ENCODE measurements at regions not wholly inside any gene's neighbourhood (a gene's known extent, or its start where the extent isn't known, plus 50 kb on each side); places are given as distances from the start of the nearest gene placed in this dataset.

DNA sequence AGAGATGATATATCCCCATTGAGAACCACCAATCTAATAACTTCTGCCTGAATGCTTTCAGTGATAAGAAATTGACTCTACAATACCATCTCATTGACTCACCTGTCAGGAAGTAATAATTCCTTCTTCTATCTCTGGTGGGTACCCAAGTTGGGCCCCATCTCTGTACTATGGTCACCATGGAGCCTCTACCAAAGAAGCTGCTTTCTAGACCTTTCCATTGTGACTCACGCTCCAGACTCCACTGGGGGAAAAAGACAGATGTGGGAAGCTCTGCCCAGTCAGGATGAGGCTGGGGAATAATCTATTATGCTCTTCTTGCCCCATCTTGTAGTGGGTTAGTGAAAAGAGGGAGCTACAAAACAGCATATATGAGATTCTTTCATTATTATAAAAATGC, 100.4 kb downstream of the COPRS start:
- in situ Hi-C loops (cut with MboI; ENCODE audit: low sequenced_read_pairs in 4 of 4) = loop anchor here in 1 of 4 donors (25.0 kb wide), 1 partner anchor 96 kb away; no protein-coding TSS in a partner anchor
- H3K4me1 ChIP-seq = no peaks in the 10 kb centered on the region
- intact Hi-C loops (cut with DNase I; ENCODE audit: low total_unique reads) = no loop called here

GRCh38 chr17:31757097-31757496, 101.9 kb downstream of the COPRS start:
- Histone ChIP-seq H3K36me3 (no peaks in the 10 kb centered on the region), H3K9me3 (no peaks in the 10 kb centered on the region), H3K4me3 (no peak overlapping the region), H3K4me1 (no peaks in the 10 kb centered on the region), H3K27me3 (no peaks in the 10 kb centered on the region), H3K27ac (no peak overlapping the region)
- in situ Hi-C loops (cut with MboI; ENCODE audit: low sequenced_read_pairs in 4 of 4) (loop anchor here in 1 of 4 donors (25.0 kb wide), 1 partner anchor 95 kb away; no protein-coding TSS in a partner anchor), intact Hi-C loops (cut with DNase I; ENCODE audit: low total_unique reads) (no loop called here)
- no peak for ATAC-seq
- DNase-seq = no peak
- no peak for TF ChIP-seq POLR2A (IDR thresholded peaks at IDR 0.05)
- TF ChIP-seq, protein P1, sequence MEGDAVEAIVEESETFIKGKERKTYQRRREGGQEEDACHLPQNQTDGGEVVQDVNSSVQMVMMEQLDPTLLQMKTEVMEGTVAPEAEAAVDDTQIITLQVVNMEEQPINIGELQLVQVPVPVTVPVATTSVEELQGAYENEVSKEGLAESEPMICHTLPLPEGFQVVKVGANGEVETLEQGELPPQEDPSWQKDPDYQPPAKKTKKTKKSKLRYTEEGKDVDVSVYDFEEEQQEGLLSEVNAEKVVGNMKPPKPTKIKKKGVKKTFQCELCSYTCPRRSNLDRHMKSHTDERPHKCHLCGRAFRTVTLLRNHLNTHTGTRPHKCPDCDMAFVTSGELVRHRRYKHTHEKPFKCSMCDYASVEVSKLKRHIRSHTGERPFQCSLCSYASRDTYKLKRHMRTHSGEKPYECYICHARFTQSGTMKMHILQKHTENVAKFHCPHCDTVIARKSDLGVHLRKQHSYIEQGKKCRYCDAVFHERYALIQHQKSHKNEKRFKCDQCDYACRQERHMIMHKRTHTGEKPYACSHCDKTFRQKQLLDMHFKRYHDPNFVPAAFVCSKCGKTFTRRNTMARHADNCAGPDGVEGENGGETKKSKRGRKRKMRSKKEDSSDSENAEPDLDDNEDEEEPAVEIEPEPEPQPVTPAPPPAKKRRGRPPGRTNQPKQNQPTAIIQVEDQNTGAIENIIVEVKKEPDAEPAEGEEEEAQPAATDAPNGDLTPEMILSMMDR (IDR thresholded peaks at IDR 0.05 in 4 of 5, conservative IDR thresholded peaks at IDR 0.05 in 1 of 5) = no peak

More for the DNA sequence above, 100.4 kb downstream of the COPRS start:
- no peaks in the 10 kb centered on the region for H3K9me3 ChIP-seq
- no peak for DNase-seq
- H3K36me3 ChIP-seq = no peaks in the 10 kb centered on the region
- no peaks in the 10 kb centered on the region for H3K27me3 ChIP-seq
- no peak overlapping the region for H3K27ac ChIP-seq
- TF ChIP-seq, protein P1 (IDR thresholded peaks at IDR 0.05 in 4 of 5, conservative IDR thresholded peaks at IDR 0.05 in 1 of 5) = no peak
- no peak for TF ChIP-seq POLR2A (IDR thresholded peaks at IDR 0.05)
- no peak overlapping the region for H3K4me3 ChIP-seq
- no peak for ATAC-seq

- H3K4me3 ChIP-seq = no peak overlapping the region
- H3K4me1 ChIP-seq = peaks cover 0 to 2% of the 10 kb centered on the region in 2 donors
- H3K36me3 ChIP-seq = no peaks in the 10 kb centered on the region
- ATAC-seq (no peak), DNase-seq (no peak)
- H3K27me3 ChIP-seq = no peaks in the 10 kb centered on the region
- intact Hi-C loops (cut with DNase I; ENCODE audit: low total_unique reads) (no loop called here), in situ Hi-C loops (cut with MboI; ENCODE audit: low sequenced_read_pairs in 4 of 4) (loop anchor here in 1 of 4 donors (25.0 kb wide), 1 partner anchor 92 kb away; no protein-coding TSS in a partner anchor)
- no peaks in the 10 kb centered on the region for H3K9me3 ChIP-seq
- TF ChIP-seq, protein P1 (IDR thresholded peaks at IDR 0.05 in 4 of 5, conservative IDR thresholded peaks at IDR 0.05 in 1 of 5) = no peak
- TF ChIP-seq POLR2A (IDR thresholded peaks at IDR 0.05) = no peak
- no peak overlapping the region for H3K27ac ChIP-seq
Observed at GRCh38 chr17:31754239-31754945, 104.7 kb downstream of the COPRS start.

GRCh38 chr17:31753011-31753410, 106.0 kb downstream of the COPRS start:
- in situ Hi-C loops (cut with MboI; ENCODE audit: low sequenced_read_pairs in 4 of 4) = loop anchor here in 1 of 4 donors (25.0 kb wide), 1 partner anchor 91 kb away; no protein-coding TSS in a partner anchor
- TF ChIP-seq, protein P1 (IDR thresholded peaks at IDR 0.05 in 4 of 5, conservative IDR thresholded peaks at IDR 0.05 in 1 of 5) = no peak
- TF ChIP-seq POLR2A (IDR thresholded peaks at IDR 0.05) = no peak
- intact Hi-C loops (cut with DNase I; ENCODE audit: low total_unique reads) = no loop called here
- peaks cover 0 to 3% of the 10 kb centered on the region in 2 donors for H3K4me1 ChIP-seq
- H3K4me3 ChIP-seq = no peak overlapping the region
- DNase-seq (no peak), ATAC-seq (no peak)
- no peak overlapping the region for H3K27ac ChIP-seq
- no peaks in the 10 kb centered on the region for H3K27me3 ChIP-seq
- no peaks in the 10 kb centered on the region for H3K36me3 ChIP-seq
- no peaks in the 10 kb centered on the region for H3K9me3 ChIP-seq

Measured in gastrocnemius medialis (tissue), 4 donors.